Esophagus squamous epithelium (tissue), 5 donors: ENCODE measurements at regions not wholly inside any gene's neighbourhood (a gene's known extent, or its start where the extent isn't known, plus 50 kb on each side); places are given as distances from the start of the nearest gene placed in this dataset.

ENCODE experiments used
- DNase-seq: peaks from one replicate; lab custom pipeline; 2025; lab: John Stamatoyannopoulos, UW
- H3K27ac ChIP-seq, 4 donors: fragments of 200-600 bp; sonication (generic); one replicate each; pipeline ENCODE4 v1.5.1; 2016 to 2019; ENCODE audit warnings: mild to moderate bottlenecking in 1 of 4
- H3K27me3 ChIP-seq, 4 donors: fragments of 200-600 bp; sonication (generic); 1 replicate in 3 of 4; 2 replicates in 1 of 4; pipeline versions ENCODE4 v1.5.1 to v1.6.0; 2017 to 2021; ENCODE audit warnings: antibody characterized with exemption in 1 of 4
- H3K36me3 ChIP-seq, 3 donors: fragments of 200-600 bp; sonication (generic); one replicate each; pipeline ENCODE4 v1.5.1; 2016 to 2019
- H3K4me1 ChIP-seq, 3 donors: fragments of 200-600 bp; sonication (generic); one replicate each; pipeline ENCODE4 v1.5.1; 2017 to 2019
- H3K4me3 ChIP-seq, 4 donors: fragments of 200-600 bp; sonication (generic); 1 replicate in 3 of 4; 2 replicates in 1 of 4; pipeline ENCODE4 v1.5.1; 2016 to 2019; ENCODE audit warnings: mild to moderate bottlenecking in 2 of 4, moderate library complexity in 1 of 4
- H3K9me3 ChIP-seq, 3 donors: fragments of 200-600 bp; sonication (generic); one replicate each; pipeline ENCODE4 v1.5.1; 2016 to 2019
- POLR2A ChIP-seq, 4 donors: fragments of 450-650 bp; IDR thresholded peaks; one replicate each; pipeline ENCODE4 v1.6.1; 2017; ENCODE audit warnings: antibody characterized with exemption in 4 of 4, mild to moderate bottlenecking in 4 of 4, moderate library complexity in 3 of 4
- WGBS, 2 donors: methylation state at CpG; one replicate each; pipeline ENCODE4 v1.1.5; 2018; 5-methylcytosine and 5-hydroxymethylcytosine counted together
- intact Hi-C: fragments of 100-400 bp; cut with DNase I; formaldehyde crosslinking; loops from one replicate; pipeline ENCODE4 v1.15.0; 2022
- small RNA-seq, 4 donors: library from RNA; depleted of rRNA; stranded (forward); fragments of <200 nt; gene quantifications; one replicate each; pipeline ENCODE3, GENCODE V24; 2016
- TF ChIP-seq, protein P1 (sequence below), 6 experiments: fragments of 450-650 bp in 4 of 6; fragments of 200-600 bp in 2 of 6; sonication (generic) in 2 of 6; IDR thresholded peaks; one replicate each; pipeline ENCODE4 v1.5.1; 2016 to 2019; ENCODE audit warnings: antibody characterized with exemption in 6 of 6, mild to moderate bottlenecking in 4 of 6, moderate library complexity in 4 of 6
- donor health status: DM: yes; HTN: yes; CAD: no.

DNA sequence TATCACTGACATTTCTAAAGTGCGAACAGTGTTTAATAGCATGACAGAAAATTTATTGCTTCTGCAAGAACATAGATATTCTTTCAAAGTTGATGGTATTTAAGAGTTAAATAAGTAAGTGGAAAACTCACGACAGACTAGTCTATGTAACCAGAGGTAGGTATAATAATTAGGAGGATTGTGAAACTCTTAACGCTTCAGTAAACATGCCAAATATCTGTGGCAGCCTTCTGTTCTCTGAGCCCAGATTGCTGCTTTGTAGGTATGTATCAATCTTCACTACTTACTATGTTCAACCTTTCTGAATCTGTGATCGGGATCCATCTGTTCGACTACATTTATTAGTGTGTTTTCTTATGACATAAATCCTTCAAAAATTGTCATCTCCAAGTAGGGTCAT lies 53.6 kb upstream of the SPANXB1 start:
- H3K27ac ChIP-seq: no peak overlapping the region
- intact Hi-C loops: no loop called here
- TF ChIP-seq, protein P1, sequence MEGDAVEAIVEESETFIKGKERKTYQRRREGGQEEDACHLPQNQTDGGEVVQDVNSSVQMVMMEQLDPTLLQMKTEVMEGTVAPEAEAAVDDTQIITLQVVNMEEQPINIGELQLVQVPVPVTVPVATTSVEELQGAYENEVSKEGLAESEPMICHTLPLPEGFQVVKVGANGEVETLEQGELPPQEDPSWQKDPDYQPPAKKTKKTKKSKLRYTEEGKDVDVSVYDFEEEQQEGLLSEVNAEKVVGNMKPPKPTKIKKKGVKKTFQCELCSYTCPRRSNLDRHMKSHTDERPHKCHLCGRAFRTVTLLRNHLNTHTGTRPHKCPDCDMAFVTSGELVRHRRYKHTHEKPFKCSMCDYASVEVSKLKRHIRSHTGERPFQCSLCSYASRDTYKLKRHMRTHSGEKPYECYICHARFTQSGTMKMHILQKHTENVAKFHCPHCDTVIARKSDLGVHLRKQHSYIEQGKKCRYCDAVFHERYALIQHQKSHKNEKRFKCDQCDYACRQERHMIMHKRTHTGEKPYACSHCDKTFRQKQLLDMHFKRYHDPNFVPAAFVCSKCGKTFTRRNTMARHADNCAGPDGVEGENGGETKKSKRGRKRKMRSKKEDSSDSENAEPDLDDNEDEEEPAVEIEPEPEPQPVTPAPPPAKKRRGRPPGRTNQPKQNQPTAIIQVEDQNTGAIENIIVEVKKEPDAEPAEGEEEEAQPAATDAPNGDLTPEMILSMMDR (IDR thresholded peaks at IDR 0.05): no peak
- TF ChIP-seq POLR2A (IDR thresholded peaks at IDR 0.05): no peak
- no peaks in the 10 kb centered on the region for H3K4me1 ChIP-seq
- no peak for DNase-seq
- H3K9me3 ChIP-seq: no peaks in the 10 kb centered on the region
- WGBS, 2 donors: 31 to 57% methylated on average over 5 of the region's 5 CpGs
- no peaks in the 10 kb centered on the region for H3K36me3 ChIP-seq
- no peak overlapping the region for H3K4me3 ChIP-seq
- H3K27me3 ChIP-seq: no peaks in the 10 kb centered on the region

GRCh38 chrX:140949233-140949632 lies 53.2 kb upstream of the SPANXB1 start:
- H3K4me3 ChIP-seq: no peak overlapping the region
- no peak overlapping the region for H3K27ac ChIP-seq
- no peaks in the 10 kb centered on the region for H3K27me3 ChIP-seq
- 19 to 45% methylated on average over 5 of the region's 5 CpGs for WGBS, 2 donors
- no peak for DNase-seq
- H3K36me3 ChIP-seq: no peaks in the 10 kb centered on the region
- H3K4me1 ChIP-seq: no peaks in the 10 kb centered on the region
- intact Hi-C loops: no loop called here
- TF ChIP-seq, protein P1 (IDR thresholded peaks at IDR 0.05): no peak
- TF ChIP-seq POLR2A (IDR thresholded peaks at IDR 0.05): no peak
- H3K9me3 ChIP-seq: no peaks in the 10 kb centered on the region

Small RNA genes lying in the stretch of these regions (small RNA-seq; reads per million reads assigned to genes)
- 0 to 0.41 (median 0.07) reads per million in 4 donors for gene MIR320D2
